ENCODE measurements at regions not wholly inside any gene's neighbourhood (a gene's known extent, or its start where the extent isn't known, plus 50 kb on each side); places are given as distances from the start of the nearest gene placed in this dataset.
A peak's percentile ranks its signal among the peaks of the same experiment; 100 is the strongest.

GRCh38 chr6:84360039-84360438 lies 132.6 kb upstream of the CEP162 start:
- Histone ChIP-seq H2AFZ (ENCODE audit: low read depth, low read length) (no peak overlapping the region), H3K18ac (ENCODE audit: low read depth in 1 of 2, low read length in 2 of 2) (peak overlapping the region in 1 of 2 experiments; percentile 40), H3K23ac (ENCODE audit: low read length in 2 of 2) (no peak overlapping the region), H4K91ac (ENCODE audit: low read length) (no peak overlapping the region), H2BK12ac (ENCODE audit: low read length in 2 of 2) (no peak overlapping the region), H3K27me3 (ENCODE audit: control insufficient read depth in 1 of 2, insufficient read depth in 1 of 2, low read length in 2 of 2) (no peaks in the 10 kb centered on the region), H3K27ac (ENCODE audit: low read length, poor library complexity, severe bottlenecking) (no peak overlapping the region), H2BK5ac (ENCODE audit: low read depth, low read length, poor library complexity, severe bottlenecking) (no peak overlapping the region), H3K4me2 (ENCODE audit: low read length, poor library complexity, severe bottlenecking) (no peak overlapping the region), H3K9me3 (ENCODE audit: control insufficient read depth, low read length) (no peaks in the 10 kb centered on the region), H3K79me1 (replicated peaks; ENCODE audit: low read length, poor library complexity, severe bottlenecking) (no peaks in the 10 kb centered on the region), H4K8ac (ENCODE audit: low read length) (no peak overlapping the region), H2BK120ac (ENCODE audit: low read depth, low read length) (no peak overlapping the region), H3K4me1 (ENCODE audit: control insufficient read depth, insufficient read depth, low read depth, low read length) (no peaks in the 10 kb centered on the region), H3K4me3 (ENCODE audit: insufficient read depth in 1 of 2, low read depth in 1 of 2, low read length in 2 of 2) (no peak overlapping the region), H2AK5ac (ENCODE audit: low read length, severe bottlenecking) (no peak overlapping the region), H2BK15ac (ENCODE audit: low read depth, poor library complexity, severe bottlenecking) (no peak overlapping the region), H3K36me3 (ENCODE audit: control insufficient read depth in 1 of 2, insufficient read depth in 2 of 2, low read depth in 1 of 2, low read length in 2 of 2) (no peaks in the 10 kb centered on the region), H3K9ac (ENCODE audit: low read length) (no peak overlapping the region), H3K4ac (ENCODE audit: low read depth in 1 of 2, low read length in 2 of 2) (no peak overlapping the region), H3K14ac (ENCODE audit: low read length in 2 of 2) (no peak overlapping the region)
- 90% methylated on average over 4 of the region's 5 CpGs for WGBS
- DNase-seq = no peak

GRCh38 chr6:84358581-84358980 lies 131.1 kb upstream of the CEP162 start:
- H3K36me3 ChIP-seq (ENCODE audit: control insufficient read depth in 1 of 2, insufficient read depth in 2 of 2, low read depth in 1 of 2, low read length in 2 of 2) = no peaks in the 10 kb centered on the region
- no peak overlapping the region for H2BK15ac ChIP-seq (ENCODE audit: low read depth, poor library complexity, severe bottlenecking)
- H3K4me3 ChIP-seq (ENCODE audit: insufficient read depth in 1 of 2, low read depth in 1 of 2, low read length in 2 of 2) = no peak overlapping the region
- no peak overlapping the region for H3K14ac ChIP-seq (ENCODE audit: low read length in 2 of 2)
- no peak overlapping the region for H4K91ac ChIP-seq (ENCODE audit: low read length)
- H2BK120ac ChIP-seq (ENCODE audit: low read depth, low read length) = no peak overlapping the region
- H3K27me3 ChIP-seq (ENCODE audit: control insufficient read depth in 1 of 2, insufficient read depth in 1 of 2, low read length in 2 of 2) = no peaks in the 10 kb centered on the region
- no peaks in the 10 kb centered on the region for H3K4me1 ChIP-seq (ENCODE audit: control insufficient read depth, insufficient read depth, low read depth, low read length)
- no peak overlapping the region for H3K27ac ChIP-seq (ENCODE audit: low read length, poor library complexity, severe bottlenecking)
- 95% methylated on average over 3 of the region's 3 CpGs for WGBS
- H2AFZ ChIP-seq (ENCODE audit: low read depth, low read length) = no peak overlapping the region
- no peak overlapping the region for H2AK5ac ChIP-seq (ENCODE audit: low read length, severe bottlenecking)
- DNase-seq = no peak
- H4K8ac ChIP-seq (ENCODE audit: low read length) = no peak overlapping the region
- H3K9me3 ChIP-seq (ENCODE audit: control insufficient read depth, low read length) = no peaks in the 10 kb centered on the region
- no peak overlapping the region for H3K4me2 ChIP-seq (ENCODE audit: low read length, poor library complexity, severe bottlenecking)
- no peak overlapping the region for H2BK5ac ChIP-seq (ENCODE audit: low read depth, low read length, poor library complexity, severe bottlenecking)
- H3K4ac ChIP-seq (ENCODE audit: low read depth in 1 of 2, low read length in 2 of 2) = no peak overlapping the region
- no peak overlapping the region for H2BK12ac ChIP-seq (ENCODE audit: low read length in 2 of 2)
- no peak overlapping the region for H3K23ac ChIP-seq (ENCODE audit: low read length in 2 of 2)
- H3K79me1 ChIP-seq (replicated peaks; ENCODE audit: low read length, poor library complexity, severe bottlenecking) = no peaks in the 10 kb centered on the region
- H3K9ac ChIP-seq (ENCODE audit: low read length) = no peak overlapping the region
- no peak overlapping the region for H3K18ac ChIP-seq (ENCODE audit: low read depth in 1 of 2, low read length in 2 of 2)

- no peaks in the 10 kb centered on the region for H3K79me1 ChIP-seq (replicated peaks; ENCODE audit: low read length, poor library complexity, severe bottlenecking)
- H3K4me2 ChIP-seq (ENCODE audit: low read length, poor library complexity, severe bottlenecking) = no peak overlapping the region
- no peak overlapping the region for H3K9ac ChIP-seq (ENCODE audit: low read length)
- no peak overlapping the region for H3K23ac ChIP-seq (ENCODE audit: low read length in 2 of 2)
- no peaks in the 10 kb centered on the region for H3K4me1 ChIP-seq (ENCODE audit: control insufficient read depth, insufficient read depth, low read depth, low read length)
- H3K9me3 ChIP-seq (ENCODE audit: control insufficient read depth, low read length) = no peaks in the 10 kb centered on the region
- no peak overlapping the region for H3K18ac ChIP-seq (ENCODE audit: low read depth in 1 of 2, low read length in 2 of 2)
- no peak overlapping the region for H2BK15ac ChIP-seq (ENCODE audit: low read depth, poor library complexity, severe bottlenecking)
- DNase-seq = no peak
- no peaks in the 10 kb centered on the region for H3K27me3 ChIP-seq (ENCODE audit: control insufficient read depth in 1 of 2, insufficient read depth in 1 of 2, low read length in 2 of 2)
- H3K14ac ChIP-seq (ENCODE audit: low read length in 2 of 2) = no peak overlapping the region
- no peak overlapping the region for H2BK12ac ChIP-seq (ENCODE audit: low read length in 2 of 2)
- no peak overlapping the region for H4K8ac ChIP-seq (ENCODE audit: low read length)
- no peak overlapping the region for H3K4ac ChIP-seq (ENCODE audit: low read depth in 1 of 2, low read length in 2 of 2)
- no peaks in the 10 kb centered on the region for H3K36me3 ChIP-seq (ENCODE audit: control insufficient read depth in 1 of 2, insufficient read depth in 2 of 2, low read depth in 1 of 2, low read length in 2 of 2)
- H2AK5ac ChIP-seq (ENCODE audit: low read length, severe bottlenecking) = no peak overlapping the region
- no peak overlapping the region for H3K4me3 ChIP-seq (ENCODE audit: insufficient read depth in 1 of 2, low read depth in 1 of 2, low read length in 2 of 2)
- no peak overlapping the region for H2AFZ ChIP-seq (ENCODE audit: low read depth, low read length)
- 89% methylated on average over 2 of the region's 2 CpGs for WGBS
- H2BK5ac ChIP-seq (ENCODE audit: low read depth, low read length, poor library complexity, severe bottlenecking) = no peak overlapping the region
- no peak overlapping the region for H3K27ac ChIP-seq (ENCODE audit: low read length, poor library complexity, severe bottlenecking)
- H2BK120ac ChIP-seq (ENCODE audit: low read depth, low read length) = no peak overlapping the region
- H4K91ac ChIP-seq (ENCODE audit: low read length) = no peak overlapping the region
These were observed 130.2 kb upstream of the CEP162 start for GRCh38 chr6:84357631-84358030.

- Histone ChIP-seq H2BK12ac (ENCODE audit: low read length in 2 of 2) (no peak overlapping the region), H3K4ac (ENCODE audit: low read depth in 1 of 2, low read length in 2 of 2) (no peak overlapping the region), H3K23ac (ENCODE audit: low read length in 2 of 2) (no peak overlapping the region), H3K14ac (ENCODE audit: low read length in 2 of 2) (no peak overlapping the region), H2AFZ (ENCODE audit: low read depth, low read length) (no peak overlapping the region), H3K18ac (ENCODE audit: low read depth in 1 of 2, low read length in 2 of 2) (no peak overlapping the region), H3K4me1 (ENCODE audit: control insufficient read depth, insufficient read depth, low read depth, low read length) (no peaks in the 10 kb centered on the region), H3K79me1 (replicated peaks; ENCODE audit: low read length, poor library complexity, severe bottlenecking) (no peaks in the 10 kb centered on the region), H3K27me3 (ENCODE audit: control insufficient read depth in 1 of 2, insufficient read depth in 1 of 2, low read length in 2 of 2) (no peaks in the 10 kb centered on the region), H3K9ac (ENCODE audit: low read length) (no peak overlapping the region), H4K8ac (ENCODE audit: low read length) (no peak overlapping the region), H3K4me2 (ENCODE audit: low read length, poor library complexity, severe bottlenecking) (no peak overlapping the region), H2BK120ac (ENCODE audit: low read depth, low read length) (no peak overlapping the region), H2BK5ac (ENCODE audit: low read depth, low read length, poor library complexity, severe bottlenecking) (no peak overlapping the region), H2BK15ac (ENCODE audit: low read depth, poor library complexity, severe bottlenecking) (no peak overlapping the region), H3K4me3 (ENCODE audit: insufficient read depth in 1 of 2, low read depth in 1 of 2, low read length in 2 of 2) (no peak overlapping the region), H3K9me3 (ENCODE audit: control insufficient read depth, low read length) (no peaks in the 10 kb centered on the region), H3K27ac (ENCODE audit: low read length, poor library complexity, severe bottlenecking) (no peak overlapping the region), H4K91ac (ENCODE audit: low read length) (no peak overlapping the region), H2AK5ac (ENCODE audit: low read length, severe bottlenecking) (no peak overlapping the region), H3K36me3 (ENCODE audit: control insufficient read depth in 1 of 2, insufficient read depth in 2 of 2, low read depth in 1 of 2, low read length in 2 of 2) (no peaks in the 10 kb centered on the region)
- no peak for DNase-seq
- 26% methylated on average over 4 of the region's 5 CpGs for WGBS
These were observed 129.5 kb upstream of the CEP162 start for GRCh38 chr6:84356907-84357306.
